ENCODE measurements at regions not wholly inside any gene's neighbourhood (a gene's known extent, or its start where the extent isn't known, plus 50 kb on each side); places are given as distances from the start of the nearest gene placed in this dataset.

DNA sequence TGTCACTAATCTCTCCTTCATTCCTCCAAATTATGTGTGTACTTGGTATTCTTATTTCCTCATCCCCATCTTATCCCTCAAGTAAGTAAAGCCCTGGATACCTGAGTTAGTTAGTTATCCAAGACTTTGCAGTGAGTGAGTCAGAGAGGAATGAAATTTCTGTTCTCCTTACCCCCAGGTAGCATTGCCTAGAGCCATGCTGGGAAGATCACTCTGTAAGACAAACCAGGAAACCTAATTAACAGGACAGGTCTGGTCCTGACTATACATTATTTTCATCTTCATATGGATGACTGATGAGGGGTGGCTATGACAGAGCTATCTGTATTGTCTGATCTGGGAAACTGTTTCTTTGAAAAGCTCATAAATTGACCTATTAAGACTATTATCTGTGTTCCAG is 55.0 kb upstream of the ITGA6 start:
- TF ChIP-seq, protein P1, sequence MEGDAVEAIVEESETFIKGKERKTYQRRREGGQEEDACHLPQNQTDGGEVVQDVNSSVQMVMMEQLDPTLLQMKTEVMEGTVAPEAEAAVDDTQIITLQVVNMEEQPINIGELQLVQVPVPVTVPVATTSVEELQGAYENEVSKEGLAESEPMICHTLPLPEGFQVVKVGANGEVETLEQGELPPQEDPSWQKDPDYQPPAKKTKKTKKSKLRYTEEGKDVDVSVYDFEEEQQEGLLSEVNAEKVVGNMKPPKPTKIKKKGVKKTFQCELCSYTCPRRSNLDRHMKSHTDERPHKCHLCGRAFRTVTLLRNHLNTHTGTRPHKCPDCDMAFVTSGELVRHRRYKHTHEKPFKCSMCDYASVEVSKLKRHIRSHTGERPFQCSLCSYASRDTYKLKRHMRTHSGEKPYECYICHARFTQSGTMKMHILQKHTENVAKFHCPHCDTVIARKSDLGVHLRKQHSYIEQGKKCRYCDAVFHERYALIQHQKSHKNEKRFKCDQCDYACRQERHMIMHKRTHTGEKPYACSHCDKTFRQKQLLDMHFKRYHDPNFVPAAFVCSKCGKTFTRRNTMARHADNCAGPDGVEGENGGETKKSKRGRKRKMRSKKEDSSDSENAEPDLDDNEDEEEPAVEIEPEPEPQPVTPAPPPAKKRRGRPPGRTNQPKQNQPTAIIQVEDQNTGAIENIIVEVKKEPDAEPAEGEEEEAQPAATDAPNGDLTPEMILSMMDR (IDR thresholded peaks at IDR 0.05; ENCODE audit: low read depth, low read length, poor library complexity, severe bottlenecking) = no peak
- TF ChIP-seq EZH2phosphoT487 (IDR thresholded peaks at IDR 0.05; ENCODE audit: borderline replicate concordance, low read length) = no peak
